Activated B cell treated with CpG ODN at 0.5 μM for 24 hours (primary cell): ENCODE measurements at regions not wholly inside any gene's neighbourhood (a gene's known extent, or its start where the extent isn't known, plus 50 kb on each side); places are given as distances from the start of the nearest gene placed in this dataset.

Experiments used
- ATAC-seq: fragments of 200-7000 bp; cut with Tn5 transposase; one replicate; pipeline ENCODE4 v1.10.0; 2021; ENCODE audit warnings: low read depth, mild to moderate bottlenecking, moderate library complexity
- CTCF ChIA-PET: fragments of 350-600 bp; sonication (Branson Sonifier 250); formaldehyde crosslinking; loops from one replicate; lab custom pipeline; 2021; ENCODE audit warnings: antibody characterized with exemption; lab: Charles Lee
- POLR2A ChIA-PET: fragments of 350-600 bp; sonication (Branson Sonifier 250); formaldehyde crosslinking; loops from one replicate; lab custom pipeline; 2021; ENCODE audit warnings: antibody characterized with exemption; lab: Charles Lee
- DNase-seq: peaks from one replicate; pipeline ENCODE4 v3.0.0; 2022
- H3K27ac Mint-ChIP-seq: one replicate; pipeline ENCODE4 v1.8.0; 2020; ENCODE audit warnings: mixed read lengths
- H3K27me3 Mint-ChIP-seq: one replicate; pipeline ENCODE4 v1.8.0; 2021; ENCODE audit warnings: mixed read lengths
- H3K36me3 Mint-ChIP-seq: one replicate; pipeline ENCODE4 v1.8.0; 2021; ENCODE audit warnings: low read depth, mixed read lengths
- H3K4me1 Mint-ChIP-seq: one replicate; pipeline ENCODE4 v1.8.0; 2021; ENCODE audit warnings: mixed read lengths
- H3K4me3 Mint-ChIP-seq: one replicate; pipeline ENCODE4 v1.8.0; 2020; ENCODE audit warnings: mild to moderate bottlenecking, mixed read lengths
- H3K9me3 Mint-ChIP-seq: one replicate; pipeline ENCODE4 v1.8.0; 2020; ENCODE audit warnings: mixed read lengths
- intact Hi-C: fragments of 100-400 bp; cut with micrococcal nuclease; formaldehyde crosslinking; loops from one replicate; pipeline ENCODE4 v1.15.1; 2024
- TF ChIP-seq, protein P1 (sequence below): fragments of 200-600 bp; IDR thresholded peaks from one replicate; pipeline ENCODE4 v1.8.0; 2022; ENCODE audit warnings: antibody characterized with exemption, mild to moderate bottlenecking

GRCh38 chr3:66585520-66586095 lies 84.8 kb upstream of the LRIG1 start:
- Mint-ChIP-seq H3K4me1 (peaks cover 15% of the 10 kb centered on the region), H3K27me3 (peaks cover 64% of the 10 kb centered on the region), H3K9me3 (peaks cover 2% of the 10 kb centered on the region), H3K36me3 (no peaks in the 10 kb centered on the region), H3K27ac (no peak overlapping the region), H3K4me3 (no peak overlapping the region)
- TF ChIP-seq, protein P1, sequence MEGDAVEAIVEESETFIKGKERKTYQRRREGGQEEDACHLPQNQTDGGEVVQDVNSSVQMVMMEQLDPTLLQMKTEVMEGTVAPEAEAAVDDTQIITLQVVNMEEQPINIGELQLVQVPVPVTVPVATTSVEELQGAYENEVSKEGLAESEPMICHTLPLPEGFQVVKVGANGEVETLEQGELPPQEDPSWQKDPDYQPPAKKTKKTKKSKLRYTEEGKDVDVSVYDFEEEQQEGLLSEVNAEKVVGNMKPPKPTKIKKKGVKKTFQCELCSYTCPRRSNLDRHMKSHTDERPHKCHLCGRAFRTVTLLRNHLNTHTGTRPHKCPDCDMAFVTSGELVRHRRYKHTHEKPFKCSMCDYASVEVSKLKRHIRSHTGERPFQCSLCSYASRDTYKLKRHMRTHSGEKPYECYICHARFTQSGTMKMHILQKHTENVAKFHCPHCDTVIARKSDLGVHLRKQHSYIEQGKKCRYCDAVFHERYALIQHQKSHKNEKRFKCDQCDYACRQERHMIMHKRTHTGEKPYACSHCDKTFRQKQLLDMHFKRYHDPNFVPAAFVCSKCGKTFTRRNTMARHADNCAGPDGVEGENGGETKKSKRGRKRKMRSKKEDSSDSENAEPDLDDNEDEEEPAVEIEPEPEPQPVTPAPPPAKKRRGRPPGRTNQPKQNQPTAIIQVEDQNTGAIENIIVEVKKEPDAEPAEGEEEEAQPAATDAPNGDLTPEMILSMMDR, result no peak
- CTCF ChIA-PET, result no interaction called here
- POLR2A ChIA-PET, result no interaction called here
- ATAC-seq, result no peak
- DNase-seq, result no peak
- intact Hi-C loops, result no loop called here

GRCh38 chr3:66586853-66587252 lies 86.0 kb upstream of the LRIG1 start:
- intact Hi-C loops, result no loop called here
- CTCF ChIA-PET, result interaction anchor here (0.8 kb wide), 1 partner anchor 351 kb away, joined by 3 read pairs; no protein-coding TSS in a partner anchor
- Mint-ChIP-seq H3K9me3 (no peaks in the 10 kb centered on the region), H3K27me3 (peaks cover 64% of the 10 kb centered on the region), H3K36me3 (no peaks in the 10 kb centered on the region), H3K27ac (no peak overlapping the region), H3K4me1 (peaks cover 15% of the 10 kb centered on the region), H3K4me3 (no peak overlapping the region)
- POLR2A ChIA-PET, result no interaction called here
- TF ChIP-seq, protein P1, result no peak
- DNase-seq, result no peak
- ATAC-seq, result no peak

DNA sequence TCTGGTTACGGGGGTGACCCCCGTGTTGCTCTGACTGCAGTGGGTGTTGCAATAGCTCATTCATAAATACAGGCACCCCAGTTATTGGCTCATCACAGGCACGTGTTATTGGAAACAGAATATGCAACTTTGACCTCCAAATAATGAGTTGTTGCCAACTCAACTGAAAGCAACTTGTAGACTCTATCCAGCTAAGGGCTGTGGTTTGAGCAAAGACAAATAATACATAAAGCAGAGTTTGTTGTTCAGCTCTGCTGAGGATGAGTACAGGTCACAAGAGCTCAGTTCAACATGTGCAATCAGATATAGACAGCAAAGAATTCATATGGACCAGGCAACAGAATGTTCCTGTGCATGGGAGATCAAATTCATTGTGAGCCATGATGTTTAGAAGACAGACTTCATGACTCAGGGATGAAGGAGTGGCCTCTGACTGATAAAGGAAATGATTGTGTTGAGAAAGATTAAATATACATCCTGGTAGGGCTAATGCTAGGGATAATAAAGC lies 87.6 kb upstream of the LRIG1 start:
- TF ChIP-seq, protein P1, result no peak
- intact Hi-C loops, result no loop called here
- ChIA-PET CTCF (interaction anchor here (0.7 kb wide), 1 partner anchor 108 kb away, joined by 7 read pairs; no protein-coding TSS in a partner anchor), POLR2A (interaction anchor here (0.6 kb wide), 1 partner anchor 149 kb away, joined by 6 read pairs; no protein-coding TSS in a partner anchor)
- ATAC-seq (no peak), DNase-seq (no peak)
- Mint-ChIP-seq H3K9me3 (no peaks in the 10 kb centered on the region), H3K4me3 (no peak overlapping the region), H3K4me1 (peaks cover 3% of the 10 kb centered on the region), H3K36me3 (no peaks in the 10 kb centered on the region), H3K27me3 (peaks cover 72% of the 10 kb centered on the region), H3K27ac (no peak overlapping the region)

GRCh38 chr3:66592016-66592761 lies 91.4 kb upstream of the LRIG1 start:
- Mint-ChIP-seq H3K9me3 (no peaks in the 10 kb centered on the region), H3K4me1 (no peaks in the 10 kb centered on the region), H3K4me3 (no peak overlapping the region), H3K36me3 (no peaks in the 10 kb centered on the region), H3K27ac (no peak overlapping the region), H3K27me3 (peaks cover 54% of the 10 kb centered on the region)
- intact Hi-C loops, result no loop called here
- POLR2A ChIA-PET, result no interaction called here
- ATAC-seq, result no peak
- TF ChIP-seq, protein P1, result no peak
- DNase-seq, result no peak
- CTCF ChIA-PET, result no interaction called here

DNA sequence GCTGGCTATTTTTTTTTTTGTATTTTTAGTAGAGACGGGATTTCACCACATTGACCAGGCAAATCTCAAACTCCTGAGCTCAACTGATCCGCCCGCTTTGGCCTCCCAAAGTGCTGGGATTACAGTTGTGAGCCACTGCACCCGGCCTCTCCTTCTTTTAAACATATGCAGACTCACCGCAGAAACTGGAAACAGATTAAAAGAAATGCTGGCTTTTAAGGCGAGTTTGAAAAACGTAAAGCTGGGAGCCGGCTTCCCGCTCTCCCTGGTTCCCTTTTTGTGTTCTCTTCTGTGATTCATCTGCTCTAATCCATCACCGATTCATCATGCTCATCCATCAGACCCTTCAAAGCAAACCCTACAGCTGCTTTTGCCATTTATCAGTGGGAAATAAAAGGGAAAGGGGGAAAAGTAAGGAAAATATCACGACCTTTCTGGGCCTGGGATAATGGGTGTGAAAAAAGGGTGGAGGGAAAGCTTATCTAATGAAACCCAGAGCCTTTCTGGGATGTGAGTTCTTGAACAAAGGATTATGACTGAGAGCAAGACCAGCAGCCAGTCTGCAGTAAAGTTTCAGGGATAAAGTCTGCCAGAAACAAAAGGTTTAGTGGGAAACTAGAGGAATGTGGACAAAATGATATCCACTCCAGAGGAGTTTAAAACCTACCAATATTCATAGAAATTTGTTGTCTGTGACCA lies 92.3 kb upstream of the LRIG1 start:
- TF ChIP-seq, protein P1, result no peak
- H3K27ac Mint-ChIP-seq, result no peak overlapping the region
- H3K4me1 Mint-ChIP-seq, result no peaks in the 10 kb centered on the region
- no peak for ATAC-seq
- intact Hi-C loops, result no loop called here
- H3K4me3 Mint-ChIP-seq, result no peak overlapping the region
- CTCF ChIA-PET, result no interaction called here
- POLR2A ChIA-PET, result no interaction called here
- H3K27me3 Mint-ChIP-seq, result peaks cover 54% of the 10 kb centered on the region
- H3K9me3 Mint-ChIP-seq, result no peaks in the 10 kb centered on the region
- no peak for DNase-seq
- no peaks in the 10 kb centered on the region for H3K36me3 Mint-ChIP-seq
